OCI-LY1 (cell line): ENCODE measurements at regions not wholly inside any gene's neighbourhood (a gene's known extent, or its start where the extent isn't known, plus 50 kb on each side); places are given as distances from the start of the nearest gene placed in this dataset.

Experiments
- CTCF ChIP-seq: fragments of 200-600 bp; sonication (generic), shearing (Covaris generic); IDR thresholded peaks from 2 replicates; pipeline ENCODE4 v1.5.1; 2017; ENCODE audit warnings: mild to moderate bottlenecking, antibody characterized with exemption, low read length, moderate library complexity, mixed read lengths
- EZH2 ChIP-seq: fragments of 200-600 bp; sonication (generic), shearing (Covaris generic); IDR thresholded peaks from 2 replicates; pipeline ENCODE4 v1.8.0; 2017; ENCODE audit warnings: borderline replicate concordance, mixed run types, mild to moderate bottlenecking, antibody characterized with exemption, low read length, moderate library complexity, mixed read lengths

- TF ChIP-seq CTCF (no peak), EZH2 (no peak)
These were observed 175.6 kb upstream of the PPP1R26 start for GRCh38 chr9:135303865-135304499.
